Lower leg skin (tissue), 3 donors: ENCODE measurements at regions not wholly inside any gene's neighbourhood (a gene's known extent, or its start where the extent isn't known, plus 50 kb on each side); places are given as distances from the start of the nearest gene placed in this dataset.

ENCODE experiments used
- POLR2A ChIP-seq, 2 donors: fragments of 450-650 bp; IDR thresholded peaks; one replicate each; pipeline ENCODE4 v1.6.1; 2016 to 2017; ENCODE audit warnings: antibody characterized with exemption in 2 of 2, mild to moderate bottlenecking in 1 of 2, moderate library complexity in 1 of 2
- TF ChIP-seq, protein P1 (sequence below), 3 donors: fragments of 450-650 bp; IDR thresholded peaks; one replicate each; pipeline ENCODE4 v1.5.1; 2016; ENCODE audit warnings: antibody characterized with exemption in 3 of 3, mild to moderate bottlenecking in 3 of 3, moderate library complexity in 2 of 3

- TF ChIP-seq, protein P1, sequence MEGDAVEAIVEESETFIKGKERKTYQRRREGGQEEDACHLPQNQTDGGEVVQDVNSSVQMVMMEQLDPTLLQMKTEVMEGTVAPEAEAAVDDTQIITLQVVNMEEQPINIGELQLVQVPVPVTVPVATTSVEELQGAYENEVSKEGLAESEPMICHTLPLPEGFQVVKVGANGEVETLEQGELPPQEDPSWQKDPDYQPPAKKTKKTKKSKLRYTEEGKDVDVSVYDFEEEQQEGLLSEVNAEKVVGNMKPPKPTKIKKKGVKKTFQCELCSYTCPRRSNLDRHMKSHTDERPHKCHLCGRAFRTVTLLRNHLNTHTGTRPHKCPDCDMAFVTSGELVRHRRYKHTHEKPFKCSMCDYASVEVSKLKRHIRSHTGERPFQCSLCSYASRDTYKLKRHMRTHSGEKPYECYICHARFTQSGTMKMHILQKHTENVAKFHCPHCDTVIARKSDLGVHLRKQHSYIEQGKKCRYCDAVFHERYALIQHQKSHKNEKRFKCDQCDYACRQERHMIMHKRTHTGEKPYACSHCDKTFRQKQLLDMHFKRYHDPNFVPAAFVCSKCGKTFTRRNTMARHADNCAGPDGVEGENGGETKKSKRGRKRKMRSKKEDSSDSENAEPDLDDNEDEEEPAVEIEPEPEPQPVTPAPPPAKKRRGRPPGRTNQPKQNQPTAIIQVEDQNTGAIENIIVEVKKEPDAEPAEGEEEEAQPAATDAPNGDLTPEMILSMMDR (IDR thresholded peaks at IDR 0.05), result no peak
- no peak for TF ChIP-seq POLR2A (IDR thresholded peaks at IDR 0.05)
Measured at GRCh38 chr3:128554465-128555097, 61.6 kb upstream of the GATA2 start.
